Muscle of arm (tissue), 1 donor: ENCODE measurements at regions not wholly inside any gene's neighbourhood (a gene's known extent, or its start where the extent isn't known, plus 50 kb on each side); places are given as distances from the start of the nearest gene placed in this dataset.
"Not testable (repeated sequence)": the region's sequence is repeated elsewhere in the genome, so short reads cannot be mapped to it uniquely, and the experiment has no call there.

Source experiments
- DNase-seq: peaks from one replicate; pipeline ENCODE4 v3.0.0-alpha.2; 2013

- DNase-seq = no peak
Observed at GRCh38 chr3:147333098-147333497, 73.2 kb downstream of the ZIC4 start.

GRCh38 chr3:147328711-147329110 lies 77.6 kb downstream of the ZIC4 start:
- DNase-seq = no peak

DNA sequence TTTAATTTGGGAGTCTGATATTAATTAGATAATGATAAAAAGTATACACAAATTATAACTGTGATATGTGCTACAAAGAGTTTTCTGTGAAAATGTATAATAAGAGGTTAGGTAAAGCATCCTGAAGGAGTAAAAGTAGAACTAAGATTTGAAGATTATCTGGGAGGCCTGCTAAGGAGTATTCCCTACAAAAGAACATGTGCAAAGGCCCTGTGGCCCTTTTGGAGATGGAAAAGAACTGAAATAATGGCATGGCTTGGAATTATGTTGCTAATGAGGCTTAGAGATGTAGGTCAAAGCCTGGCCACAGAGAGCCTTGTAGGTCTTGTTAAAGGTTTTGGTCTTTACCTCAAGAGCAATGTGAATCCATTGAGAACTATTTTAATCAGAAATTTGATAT lies 82.0 kb downstream of the ZIC4 start:
- no peak for DNase-seq

- DNase-seq = no peak
Observed at GRCh38 chr3:147318900-147319299, 87.4 kb downstream of the ZIC4 start.

DNA sequence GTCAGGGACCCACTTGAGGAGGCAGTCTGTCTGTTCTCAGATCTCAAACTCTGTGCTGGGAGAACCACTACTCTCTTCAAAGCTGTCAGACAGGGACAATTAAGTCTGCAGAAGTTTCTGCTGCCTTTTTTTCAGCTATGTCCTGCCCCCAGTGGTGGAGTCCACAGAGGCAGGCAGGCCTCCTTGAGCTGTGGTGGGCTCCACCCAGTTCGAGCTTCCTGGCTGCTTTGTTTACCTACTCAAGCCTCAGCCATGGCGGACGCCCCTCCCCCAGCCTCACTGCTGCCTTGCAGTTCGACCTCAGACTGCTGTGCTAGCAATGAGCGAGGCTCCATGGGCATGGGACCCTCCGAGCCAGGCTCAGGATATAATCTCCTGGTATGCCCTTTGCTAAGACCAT lies 89.3 kb downstream of the ZIC4 start:
- not testable (repeated sequence) for DNase-seq

DNA sequence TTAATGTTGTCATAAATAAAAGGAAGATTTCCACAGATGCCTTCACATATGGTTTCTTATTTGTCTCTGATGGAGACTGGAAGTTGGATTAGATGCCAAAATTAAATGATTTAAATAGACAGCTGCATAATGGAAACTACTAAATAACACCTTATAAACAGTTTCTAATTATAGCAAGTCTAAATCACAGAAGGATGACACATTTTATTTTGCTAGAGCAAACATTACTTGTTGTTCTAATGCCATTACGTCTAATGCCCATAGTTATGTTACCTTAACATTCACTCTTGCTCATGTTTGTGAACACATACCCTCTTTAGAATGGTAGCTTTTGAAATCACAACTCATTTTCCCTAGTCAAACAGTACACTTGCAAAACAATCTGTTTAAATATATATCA lies 92.8 kb downstream of the ZIC4 start:
- DNase-seq = no peak

DNA sequence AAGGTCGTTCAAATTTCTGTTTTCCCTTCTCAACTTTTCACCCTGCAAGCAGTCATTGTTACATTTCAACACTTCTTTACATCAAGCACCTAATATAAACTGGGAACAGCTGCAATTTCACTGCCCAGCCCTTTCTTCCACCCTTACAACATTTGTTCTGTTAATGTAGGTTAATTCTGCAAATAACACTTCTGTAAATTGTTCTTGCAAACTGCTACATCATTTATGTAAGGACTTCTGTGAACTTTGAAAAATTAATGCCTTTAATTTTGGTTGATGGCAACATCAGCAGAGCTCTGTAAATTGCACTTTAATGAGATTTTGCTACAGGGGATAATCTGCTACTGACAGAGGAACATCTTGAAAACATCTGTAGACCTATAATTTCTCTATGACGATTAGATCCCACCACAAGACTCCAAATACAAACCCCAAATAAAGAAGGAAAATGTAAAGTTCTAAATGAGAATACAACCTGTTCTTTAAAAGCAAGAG lies 93.5 kb downstream of the ZIC4 start:
- no peak for DNase-seq

DNA sequence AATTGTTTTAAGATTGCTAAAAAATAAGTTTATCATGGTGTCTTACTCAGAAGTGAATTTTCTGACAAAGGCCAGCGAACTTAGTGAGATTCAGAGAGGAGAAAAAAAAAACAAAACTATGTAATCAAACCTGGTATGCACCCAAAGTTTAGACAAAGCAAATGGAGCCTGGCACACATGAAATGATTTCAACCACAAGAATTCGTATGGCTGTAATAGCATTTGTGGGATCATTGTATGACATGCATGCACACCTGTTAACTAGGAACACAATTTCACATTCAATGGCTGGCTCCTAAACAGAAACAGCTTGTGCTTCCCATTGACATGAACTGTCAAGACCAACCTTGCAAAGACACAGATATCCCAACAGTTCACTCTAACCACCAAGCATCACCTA lies 94.6 kb downstream of the ZIC4 start:
- DNase-seq = no peak

DNA sequence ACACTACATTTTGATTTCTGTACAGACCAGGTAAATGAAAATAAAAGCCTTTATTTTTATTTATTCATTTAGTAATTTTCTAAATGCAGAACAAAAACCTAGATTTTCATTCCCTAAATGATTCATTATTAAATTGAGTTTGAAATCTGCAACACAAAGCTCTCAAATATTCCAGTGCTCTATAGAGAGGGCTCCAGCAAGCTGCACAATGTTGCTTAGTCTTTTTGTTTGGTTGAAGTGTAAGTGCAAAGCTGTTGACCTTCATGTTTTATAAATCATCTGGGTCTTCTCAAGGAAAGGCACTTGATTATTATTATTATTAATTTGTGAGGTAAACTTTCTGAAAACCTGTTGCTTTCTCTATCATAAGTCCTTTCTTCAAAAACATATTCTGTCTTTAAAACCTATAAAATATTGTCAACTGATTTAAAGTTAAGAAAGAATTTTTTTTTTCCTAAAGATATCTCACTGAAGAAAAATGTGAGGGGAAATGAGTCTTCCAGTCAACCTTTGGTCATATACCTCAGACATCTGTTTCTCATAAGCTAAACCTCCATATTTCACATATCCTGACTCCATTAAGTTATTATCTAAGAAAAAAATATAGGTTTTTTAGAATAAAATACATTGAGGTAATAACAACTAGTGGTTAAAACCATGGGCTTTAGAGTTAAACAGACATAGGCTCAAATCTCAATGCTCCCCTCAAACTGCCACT lies 100.7 kb downstream of the ZIC4 start:
- DNase-seq = no peak

- no peak for DNase-seq
Observed at GRCh38 chr3:147304756-147305155, 101.6 kb downstream of the ZIC4 start.

DNA sequence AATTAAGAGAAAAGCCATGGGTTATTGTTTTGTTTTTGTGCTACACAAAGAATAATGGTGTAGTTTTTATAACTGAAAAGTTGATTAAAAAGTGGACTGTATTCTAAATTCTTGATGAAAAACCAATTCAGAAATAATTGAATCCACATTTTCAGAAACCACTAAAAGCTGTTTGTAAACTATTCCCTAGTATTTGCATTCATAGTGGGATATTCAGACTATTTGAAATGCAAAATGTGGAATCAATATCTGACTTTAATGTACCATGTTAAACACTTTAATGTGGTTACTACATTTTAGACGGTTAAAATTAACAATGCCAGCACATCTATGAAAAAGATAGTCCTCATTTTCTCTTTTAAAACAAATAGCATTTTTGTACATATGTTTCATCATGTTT lies 104.6 kb downstream of the ZIC4 start:
- no peak for DNase-seq

GRCh38 chr3:147299656-147300055 lies 106.7 kb downstream of the ZIC4 start:
- no peak for DNase-seq

- peak; percentile 63 for DNase-seq
Observed at GRCh38 chr3:147298511-147298982, 107.8 kb downstream of the ZIC4 start.

GRCh38 chr3:147297761-147298350 lies 108.5 kb downstream of the ZIC4 start:
- DNase-seq = peak; percentile 15

DNA sequence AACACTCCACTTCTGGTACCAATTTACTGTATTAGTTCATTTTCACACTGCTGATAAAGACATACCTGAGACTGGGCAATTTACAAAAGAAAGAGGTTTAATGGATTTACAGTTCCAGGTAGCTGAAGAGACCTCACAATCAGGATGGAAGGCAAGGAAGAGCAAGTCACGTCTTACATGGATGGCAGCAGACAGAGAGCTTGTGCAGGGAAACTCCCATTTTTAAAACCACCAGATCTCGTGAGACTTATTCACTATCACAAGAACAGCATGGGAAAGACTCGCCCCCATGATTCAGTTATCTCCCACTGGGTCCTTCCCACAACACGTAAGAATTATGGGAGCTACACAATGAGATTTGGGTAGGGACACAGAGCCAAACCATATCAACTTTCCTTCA lies 119.0 kb downstream of the ZIC4 start:
- not testable (repeated sequence) for DNase-seq

- no peak for DNase-seq
Observed at GRCh38 chr3:147269907-147270306, 136.4 kb downstream of the ZIC4 start.

DNA sequence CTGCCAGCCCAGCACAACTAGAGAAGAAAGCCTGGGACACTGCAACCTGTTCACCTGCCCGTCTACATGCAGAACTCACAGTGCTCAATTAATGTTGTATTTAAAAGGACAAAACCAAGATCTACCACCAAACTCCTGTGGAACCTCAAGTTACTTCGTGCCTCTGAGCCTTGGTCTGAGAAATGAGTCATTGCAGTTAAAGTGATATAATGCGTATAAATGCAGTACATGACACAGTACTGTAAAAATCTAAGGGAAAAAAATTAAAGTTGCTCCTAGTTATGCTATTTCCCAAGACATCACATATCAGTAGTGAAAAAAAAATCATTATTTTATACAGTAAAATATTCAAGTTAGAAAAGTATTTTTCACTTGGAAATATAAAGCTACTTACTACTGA lies 138.9 kb downstream of the ZIC4 start:
- no peak for DNase-seq

GRCh38 chr3:147257944-147258343 lies 148.4 kb downstream of the ZIC4 start:
- no peak for DNase-seq

DNA sequence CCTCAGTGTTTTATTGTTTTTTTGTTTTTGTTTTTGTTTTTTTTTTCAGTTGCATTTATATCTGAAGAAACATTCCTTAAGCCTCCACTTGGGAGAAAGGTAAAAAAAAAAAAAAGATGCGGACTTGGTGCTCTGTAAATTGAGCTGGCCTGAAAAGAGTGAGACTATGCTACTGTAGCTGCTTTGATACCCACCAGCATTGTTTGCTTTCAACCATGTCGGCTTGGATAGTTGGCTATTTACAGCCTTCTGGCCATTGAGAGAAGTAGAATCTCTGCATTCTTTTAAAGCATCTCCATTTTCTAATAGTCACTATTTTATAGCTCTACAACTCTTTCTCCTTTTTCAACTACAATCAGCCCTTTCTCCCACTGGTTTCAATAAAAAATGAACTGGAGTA lies 149.6 kb downstream of the ZIC4 start:
- no peak for DNase-seq

GRCh38 chr3:147246906-147247305 lies 159.4 kb downstream of the ZIC4 start:
- DNase-seq = no peak

DNA sequence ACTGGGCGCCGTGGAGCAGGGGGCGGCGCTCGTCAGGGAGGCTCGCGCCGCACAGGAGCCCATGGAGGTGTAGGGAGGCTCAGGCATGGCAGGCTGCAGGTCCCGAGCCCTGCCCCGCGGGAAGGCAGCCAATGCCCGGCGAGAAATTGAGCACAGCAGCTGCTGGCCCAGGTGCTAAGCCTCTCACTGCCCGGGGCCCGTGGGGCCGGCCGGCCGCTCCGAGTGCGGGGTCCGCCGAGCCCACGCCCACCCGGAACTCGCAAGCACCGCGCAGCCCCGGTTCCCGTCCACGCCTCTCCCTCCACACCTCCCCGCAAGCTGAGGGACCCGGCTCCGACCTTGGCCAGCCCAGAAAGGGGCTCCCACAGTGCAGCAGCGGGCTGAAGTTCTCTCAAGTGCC lies 160.7 kb downstream of the ZIC4 start:
- not testable (repeated sequence) for DNase-seq

DNA sequence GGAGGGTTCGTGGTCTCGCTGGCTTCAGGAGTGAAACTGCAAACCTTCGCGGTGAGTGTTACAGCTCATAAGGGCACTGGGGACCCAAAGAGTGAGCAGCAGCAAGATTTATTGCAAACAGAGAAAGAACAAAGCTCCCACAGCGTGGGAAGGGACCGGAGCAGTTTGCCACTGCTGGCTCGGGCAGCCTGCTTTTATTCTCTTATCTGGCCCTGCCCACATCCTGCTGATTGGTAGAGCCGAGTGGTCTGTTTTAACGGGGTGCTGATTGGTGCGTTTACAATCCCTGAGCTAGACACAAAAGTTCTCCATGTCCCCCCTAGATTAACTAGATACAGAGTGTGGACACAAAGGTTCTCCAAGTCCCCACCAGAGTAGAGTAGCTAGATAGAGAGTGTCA lies 161.3 kb downstream of the ZIC4 start:
- not testable (repeated sequence) for DNase-seq

DNA sequence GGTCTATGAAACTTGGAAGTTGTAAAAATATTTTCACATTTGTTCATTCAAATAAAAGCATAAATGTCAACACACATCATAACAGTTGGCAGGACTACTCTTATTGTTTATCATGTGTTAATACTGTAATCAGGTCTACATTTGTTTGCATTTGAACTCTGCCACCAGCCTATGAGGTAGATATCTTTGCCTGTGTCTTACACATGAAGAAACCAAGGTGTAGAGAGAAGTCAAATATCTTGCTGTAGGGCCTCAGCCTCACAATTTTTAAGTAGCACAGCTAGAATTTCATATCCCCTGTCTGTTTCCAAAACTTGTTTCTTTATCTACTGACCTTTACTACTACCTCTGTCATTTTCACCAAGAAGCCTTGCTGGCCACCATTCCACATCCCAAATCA lies 161.9 kb downstream of the ZIC4 start:
- DNase-seq = no peak

DNA sequence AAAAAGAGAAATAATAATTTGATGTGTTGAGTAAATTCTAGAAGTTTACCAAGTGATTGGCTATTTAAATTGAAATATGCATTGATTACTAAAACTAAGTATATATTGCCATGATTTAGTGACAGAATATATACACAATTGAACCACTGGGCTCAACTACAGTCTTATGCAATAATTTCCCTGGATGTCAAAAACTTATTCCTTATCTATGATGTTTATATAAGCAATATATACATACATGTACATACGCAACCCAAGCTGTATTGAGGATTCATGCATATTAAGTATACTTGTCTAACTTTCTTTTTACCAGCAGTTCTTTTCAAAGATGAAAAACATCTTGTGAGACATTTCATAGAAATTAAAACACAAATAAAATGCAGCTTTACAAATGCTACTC lies 165.8 kb downstream of the ZIC4 start:
- no peak for DNase-seq
